Fibroblast of mammary gland (primary cell): ENCODE measurements at regions not wholly inside any gene's neighbourhood (a gene's known extent, or its start where the extent isn't known, plus 50 kb on each side); places are given as distances from the start of the nearest gene placed in this dataset.

Experiments
- DNase-seq: peaks from one replicate; pipeline ENCODE4 v3.0.0-alpha.2; 2010; ENCODE audit warnings: low read depth
- H3K4me3 ChIP-seq: 2 replicates; pipeline ENCODE4 v1.5.1; 2011; ENCODE audit warnings: low read depth, mild to moderate bottlenecking, low read length, moderate library complexity; ENCODE audit not compliant: control insufficient read depth
- TF ChIP-seq, protein P1 (sequence below): conservative IDR thresholded peaks from 2 replicates; pipeline ENCODE4 v1.5.1; 2011; ENCODE audit warnings: low read depth, low read length, inconsistent platforms; ENCODE audit not compliant: control insufficient read depth, insufficient read depth

DNA sequence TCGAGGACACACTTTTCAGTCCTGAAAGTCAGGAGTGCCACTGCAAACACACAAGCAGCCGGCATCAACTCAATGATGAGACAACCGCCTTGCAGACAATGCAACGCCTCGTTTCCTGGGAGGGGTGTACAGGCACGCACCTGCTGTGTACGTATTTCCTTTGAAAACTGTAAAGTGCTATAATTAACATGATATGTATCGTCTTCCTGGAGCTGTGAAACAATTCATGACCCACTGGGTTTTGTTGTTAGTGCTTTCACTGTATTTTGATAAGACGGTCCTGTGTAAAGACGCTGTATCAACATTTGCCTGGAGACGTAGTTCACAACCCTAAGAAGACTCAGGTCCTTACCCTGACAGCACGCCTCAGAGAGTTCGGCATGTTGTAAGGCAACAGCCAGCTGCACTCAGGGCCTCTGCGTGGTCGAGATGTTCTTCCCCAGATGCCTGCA, 105.7 kb upstream of the ANO1 start:
- no peak overlapping the region for H3K4me3 ChIP-seq
- DNase-seq, result no peak

DNA sequence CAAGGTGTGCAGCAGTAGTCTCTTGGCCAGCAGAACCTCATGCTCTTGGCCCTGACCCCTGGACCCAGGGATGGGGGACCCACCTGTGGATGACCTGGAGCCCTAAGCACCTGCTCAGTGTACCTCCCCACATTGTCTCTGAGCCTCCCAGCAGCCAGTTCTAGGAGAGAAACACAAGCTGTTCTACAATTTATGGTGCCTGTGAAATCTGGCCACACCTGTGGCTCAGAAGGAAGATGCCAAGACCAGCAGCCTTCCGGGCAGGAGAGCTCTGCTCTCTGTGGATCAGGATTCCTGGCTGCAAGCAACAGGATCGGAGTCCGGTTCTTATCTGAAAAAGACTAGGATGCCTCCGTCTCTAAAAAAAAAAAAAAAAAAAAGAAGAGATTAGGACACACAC, 103.6 kb upstream of the ANO1 start:
- TF ChIP-seq, protein P1, sequence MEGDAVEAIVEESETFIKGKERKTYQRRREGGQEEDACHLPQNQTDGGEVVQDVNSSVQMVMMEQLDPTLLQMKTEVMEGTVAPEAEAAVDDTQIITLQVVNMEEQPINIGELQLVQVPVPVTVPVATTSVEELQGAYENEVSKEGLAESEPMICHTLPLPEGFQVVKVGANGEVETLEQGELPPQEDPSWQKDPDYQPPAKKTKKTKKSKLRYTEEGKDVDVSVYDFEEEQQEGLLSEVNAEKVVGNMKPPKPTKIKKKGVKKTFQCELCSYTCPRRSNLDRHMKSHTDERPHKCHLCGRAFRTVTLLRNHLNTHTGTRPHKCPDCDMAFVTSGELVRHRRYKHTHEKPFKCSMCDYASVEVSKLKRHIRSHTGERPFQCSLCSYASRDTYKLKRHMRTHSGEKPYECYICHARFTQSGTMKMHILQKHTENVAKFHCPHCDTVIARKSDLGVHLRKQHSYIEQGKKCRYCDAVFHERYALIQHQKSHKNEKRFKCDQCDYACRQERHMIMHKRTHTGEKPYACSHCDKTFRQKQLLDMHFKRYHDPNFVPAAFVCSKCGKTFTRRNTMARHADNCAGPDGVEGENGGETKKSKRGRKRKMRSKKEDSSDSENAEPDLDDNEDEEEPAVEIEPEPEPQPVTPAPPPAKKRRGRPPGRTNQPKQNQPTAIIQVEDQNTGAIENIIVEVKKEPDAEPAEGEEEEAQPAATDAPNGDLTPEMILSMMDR, result no peak
- H3K4me3 ChIP-seq, result no peak overlapping the region
- no peak for DNase-seq

More for the DNA sequence above, 105.7 kb upstream of the ANO1 start:
- TF ChIP-seq, protein P1, result no peak

DNA sequence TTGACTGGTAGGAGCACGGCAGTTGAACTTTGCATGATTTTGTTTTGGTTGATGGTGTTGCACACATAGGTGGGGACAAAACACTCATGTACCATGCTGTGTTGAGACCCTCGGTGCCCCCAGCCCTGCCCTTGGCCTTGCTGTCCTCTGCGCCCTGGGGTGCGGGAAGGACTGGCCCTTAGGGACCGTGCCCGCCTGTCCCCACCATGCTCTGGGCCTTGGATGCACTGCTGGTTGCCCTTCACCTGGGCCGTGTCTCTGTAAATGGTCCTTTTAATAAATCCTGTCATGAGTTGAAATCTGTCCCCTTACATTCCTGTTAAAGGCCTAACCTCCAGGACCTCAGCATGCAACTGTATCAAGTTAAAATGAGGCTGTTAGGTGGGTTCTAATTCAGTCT, 102.3 kb upstream of the ANO1 start:
- DNase-seq, result no peak
- no peak overlapping the region for H3K4me3 ChIP-seq
- TF ChIP-seq, protein P1, result no peak

DNA sequence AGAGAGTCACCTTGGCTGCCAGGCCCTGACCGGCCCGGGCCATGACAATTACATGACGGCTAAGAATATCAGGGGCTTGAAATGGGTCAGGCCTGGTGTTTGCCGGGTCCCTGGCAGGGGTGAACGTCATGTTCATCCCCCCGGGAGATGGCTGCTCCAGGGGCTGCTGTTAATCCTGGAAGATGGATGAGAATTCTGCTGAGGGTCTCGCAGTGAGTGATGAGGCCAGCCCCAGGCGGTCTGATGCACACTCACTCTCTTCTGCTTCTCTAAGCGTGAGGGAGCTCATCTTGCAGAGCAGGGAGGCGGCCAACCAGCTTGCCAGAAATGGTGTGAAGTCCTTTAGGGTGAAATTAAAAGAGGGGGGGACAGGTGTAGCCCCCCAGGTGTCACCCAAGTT, 101.3 kb upstream of the ANO1 start:
- DNase-seq, result no peak
- no peak overlapping the region for H3K4me3 ChIP-seq
- TF ChIP-seq, protein P1, result no peak

DNA sequence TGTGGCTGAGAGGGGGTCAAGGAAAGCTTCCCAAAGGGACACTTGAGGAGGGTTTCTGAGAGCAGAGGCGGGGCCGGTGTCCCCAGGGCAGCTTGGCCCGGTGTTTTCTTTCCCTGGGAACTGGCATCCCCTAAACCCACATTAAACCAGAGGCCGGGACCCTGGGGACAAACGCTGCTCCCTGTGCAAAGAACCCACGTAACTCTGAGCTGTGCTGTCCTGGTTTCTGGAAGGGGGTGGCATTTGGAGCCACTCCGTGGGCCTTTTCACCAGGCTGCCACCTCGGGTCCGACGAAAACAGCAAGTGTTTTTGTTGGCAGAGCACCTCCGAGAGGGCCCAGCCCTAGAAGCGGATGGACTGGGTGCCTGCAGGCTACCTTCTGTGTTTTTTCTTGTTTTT, 100.2 kb upstream of the ANO1 start:
- no peak overlapping the region for H3K4me3 ChIP-seq
- TF ChIP-seq, protein P1, result no peak
- DNase-seq, result no peak

DNA sequence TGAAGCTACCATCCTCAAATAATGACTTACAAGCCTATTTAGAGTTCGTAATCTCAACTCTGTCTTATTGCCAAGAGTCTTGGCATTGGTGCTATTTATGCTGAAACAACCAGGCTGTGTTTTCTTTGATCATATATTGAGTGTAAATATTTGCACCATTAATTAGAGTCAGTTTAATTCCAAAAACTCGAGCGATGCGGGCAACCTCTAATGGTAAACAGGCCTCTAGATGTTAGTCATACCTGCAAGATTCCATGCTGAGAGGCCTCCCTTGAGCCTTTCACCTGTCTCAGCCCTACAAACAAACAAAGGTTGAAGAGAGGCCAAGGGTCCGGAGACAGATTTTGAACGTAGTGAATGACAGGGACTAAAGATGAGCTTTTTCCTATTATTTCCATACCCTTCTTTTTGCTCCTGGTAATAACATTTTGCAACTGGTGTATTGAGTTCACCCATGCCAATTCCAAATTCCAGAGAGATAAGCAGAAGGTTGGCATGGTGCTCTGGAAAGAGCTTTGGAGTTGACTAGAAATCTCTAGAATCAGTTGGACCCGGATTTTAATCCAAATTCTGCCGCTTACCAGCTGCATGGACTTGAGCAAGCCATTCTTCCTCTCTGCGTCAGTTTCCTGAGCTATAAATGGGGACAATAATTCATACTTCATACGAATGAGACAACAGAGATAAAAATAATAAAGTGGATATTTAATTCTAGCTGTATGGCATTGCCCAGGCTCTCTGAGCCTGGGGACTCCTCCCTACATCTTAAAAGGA, 99.1 kb upstream of the ANO1 start:
- no peak for DNase-seq

More for the DNA sequence above, 99.1 kb upstream of the ANO1 start:
- no peak overlapping the region for H3K4me3 ChIP-seq
- TF ChIP-seq, protein P1, result no peak
